Lower lobe of right lung (tissue), 2 donors: ENCODE measurements at regions not wholly inside any gene's neighbourhood (a gene's known extent, or its start where the extent isn't known, plus 50 kb on each side); places are given as distances from the start of the nearest gene placed in this dataset.

Experiments used
- ATAC-seq, 2 donors: fragments of 200-7000 bp; cut with Tn5 transposase; one replicate each; pipeline ENCODE4 v1.9.1; 2020 to 2022; ENCODE audit warnings: mild to moderate bottlenecking in 2 of 2, moderate library complexity in 2 of 2
- DNase-seq: peaks from one replicate; pipeline ENCODE4 v3.0.0-alpha.2; 2020
- H3K27ac ChIP-seq: fragments of 200-600 bp; one replicate; pipeline ENCODE4 v1.8.0; 2022
- H3K27me3 ChIP-seq: fragments of 200-600 bp; one replicate; pipeline ENCODE4 v1.8.0; 2022; ENCODE audit warnings: low read depth
- H3K36me3 ChIP-seq: fragments of 200-600 bp; one replicate; pipeline ENCODE4 v1.8.0; 2022; ENCODE audit warnings: mild to moderate bottlenecking
- H3K4me1 ChIP-seq: fragments of 200-600 bp; one replicate; pipeline ENCODE4 v1.8.0; 2022
- H3K4me3 ChIP-seq: fragments of 200-600 bp; one replicate; pipeline ENCODE4 v1.8.0; 2022; ENCODE audit warnings: mild to moderate bottlenecking
- H3K9me3 ChIP-seq: fragments of 200-600 bp; one replicate; pipeline ENCODE4 v1.8.0; 2022
- intact Hi-C: fragments of 100-400 bp; cut with DNase I; formaldehyde crosslinking; loops from one replicate; pipeline ENCODE4 v1.11.0; 2022
- TF ChIP-seq, protein P1 (sequence below): fragments of 200-600 bp; IDR thresholded peaks from one replicate; pipeline ENCODE4 v1.8.0; 2022; ENCODE audit warnings: antibody characterized with exemption, mild to moderate bottlenecking
- donor health status: DM: no; HTN: yes; CAD: no; lungs with severe emphysema.

DNA sequence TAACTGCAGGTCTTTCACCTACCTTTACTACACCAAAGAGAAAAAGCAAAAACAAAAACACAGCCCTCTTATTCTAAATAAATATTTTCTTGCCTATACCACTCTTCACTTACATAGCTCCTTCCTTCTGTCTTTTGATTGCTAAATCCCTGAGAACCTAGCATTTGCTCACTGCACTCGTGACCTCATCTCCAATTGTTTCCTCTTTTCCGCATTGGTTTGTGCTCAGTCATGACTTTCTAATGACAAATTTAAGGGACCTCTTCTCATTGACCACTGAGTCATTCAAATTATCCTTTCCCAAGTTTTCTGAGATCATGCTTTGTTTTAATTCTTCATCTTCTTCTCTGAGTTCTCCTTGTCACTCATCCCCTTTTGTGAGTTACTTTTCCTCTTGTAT, 1697.1 kb downstream of the STIM2 start:
- Histone ChIP-seq H3K4me1 (no peaks in the 10 kb centered on the region), H3K4me3 (no peak overlapping the region), H3K36me3 (no peaks in the 10 kb centered on the region), H3K27me3 (no peaks in the 10 kb centered on the region), H3K27ac (no peak overlapping the region), H3K9me3 (no peaks in the 10 kb centered on the region)
- TF ChIP-seq, protein P1, sequence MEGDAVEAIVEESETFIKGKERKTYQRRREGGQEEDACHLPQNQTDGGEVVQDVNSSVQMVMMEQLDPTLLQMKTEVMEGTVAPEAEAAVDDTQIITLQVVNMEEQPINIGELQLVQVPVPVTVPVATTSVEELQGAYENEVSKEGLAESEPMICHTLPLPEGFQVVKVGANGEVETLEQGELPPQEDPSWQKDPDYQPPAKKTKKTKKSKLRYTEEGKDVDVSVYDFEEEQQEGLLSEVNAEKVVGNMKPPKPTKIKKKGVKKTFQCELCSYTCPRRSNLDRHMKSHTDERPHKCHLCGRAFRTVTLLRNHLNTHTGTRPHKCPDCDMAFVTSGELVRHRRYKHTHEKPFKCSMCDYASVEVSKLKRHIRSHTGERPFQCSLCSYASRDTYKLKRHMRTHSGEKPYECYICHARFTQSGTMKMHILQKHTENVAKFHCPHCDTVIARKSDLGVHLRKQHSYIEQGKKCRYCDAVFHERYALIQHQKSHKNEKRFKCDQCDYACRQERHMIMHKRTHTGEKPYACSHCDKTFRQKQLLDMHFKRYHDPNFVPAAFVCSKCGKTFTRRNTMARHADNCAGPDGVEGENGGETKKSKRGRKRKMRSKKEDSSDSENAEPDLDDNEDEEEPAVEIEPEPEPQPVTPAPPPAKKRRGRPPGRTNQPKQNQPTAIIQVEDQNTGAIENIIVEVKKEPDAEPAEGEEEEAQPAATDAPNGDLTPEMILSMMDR, result no peak
- DNase-seq (no peak), ATAC-seq (no peak)
- intact Hi-C loops, result no loop called here

DNA sequence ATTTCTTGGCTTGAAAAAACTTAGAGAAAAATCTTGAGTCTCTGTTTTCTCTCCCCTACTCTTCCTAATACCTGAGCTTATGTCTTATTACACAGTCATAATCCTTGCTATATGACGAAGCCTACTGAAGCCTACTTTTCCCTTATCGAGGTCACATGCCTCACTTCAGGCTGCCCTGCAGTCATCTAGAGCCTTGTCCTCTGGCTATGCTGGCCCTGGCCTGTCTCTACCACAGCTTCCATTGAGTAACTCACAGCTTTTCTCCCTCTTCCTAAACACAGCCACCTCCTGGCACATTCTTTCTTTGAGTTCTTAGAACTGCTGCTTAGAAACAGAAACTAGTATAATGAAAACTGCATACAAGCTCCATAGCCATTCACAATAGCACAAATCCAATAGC, 1698.3 kb downstream of the STIM2 start:
- intact Hi-C loops, result no loop called here
- Histone ChIP-seq H3K4me1 (no peaks in the 10 kb centered on the region), H3K36me3 (no peaks in the 10 kb centered on the region), H3K4me3 (no peak overlapping the region), H3K9me3 (no peaks in the 10 kb centered on the region), H3K27ac (no peak overlapping the region), H3K27me3 (no peaks in the 10 kb centered on the region)
- ATAC-seq, result no peak
- TF ChIP-seq, protein P1, result no peak
- DNase-seq, result no peak

DNA sequence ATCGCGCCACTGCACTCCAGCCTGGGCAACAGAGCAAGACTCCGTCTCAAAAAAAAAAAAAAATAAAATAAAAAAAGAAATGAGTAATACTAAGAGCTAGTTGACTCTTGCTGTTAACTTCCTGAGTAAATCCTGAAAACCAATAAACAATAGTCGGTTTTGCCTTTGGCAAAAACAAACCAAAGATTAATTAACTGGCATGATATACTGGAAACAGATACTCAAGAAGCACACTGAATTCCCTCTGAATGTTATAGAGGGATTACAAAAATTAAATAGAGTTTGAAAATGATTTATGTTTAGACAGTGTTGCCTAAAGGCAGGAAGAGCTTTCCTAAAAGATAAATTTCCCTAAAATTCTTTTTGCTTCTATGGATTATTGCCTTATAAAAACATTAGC, 1702.3 kb downstream of the STIM2 start:
- TF ChIP-seq, protein P1, result no peak
- Histone ChIP-seq H3K4me1 (no peaks in the 10 kb centered on the region), H3K4me3 (no peak overlapping the region), H3K36me3 (no peaks in the 10 kb centered on the region), H3K27me3 (no peaks in the 10 kb centered on the region), H3K27ac (no peak overlapping the region), H3K9me3 (no peaks in the 10 kb centered on the region)
- ATAC-seq, result no peak
- no peak for DNase-seq
- intact Hi-C loops, result no loop called here

DNA sequence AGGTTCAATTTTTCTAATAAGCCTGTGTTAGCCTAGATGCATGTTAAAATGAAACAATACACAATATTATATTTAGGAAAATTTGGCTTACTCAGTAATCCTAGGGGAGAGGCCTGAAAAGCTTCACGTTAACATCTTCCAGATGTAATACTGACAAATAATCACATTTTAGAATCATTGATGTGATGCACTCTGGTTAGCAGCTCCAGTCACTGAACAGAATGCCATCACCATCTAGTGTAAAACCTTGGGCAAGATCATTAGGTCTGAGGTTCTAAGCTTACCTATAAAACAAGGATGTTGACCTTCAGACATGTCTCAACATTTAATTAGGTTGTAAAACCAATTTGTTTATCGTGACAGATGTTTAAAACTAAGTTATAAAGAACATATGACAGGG, 1704.8 kb downstream of the STIM2 start:
- Histone ChIP-seq H3K4me3 (no peak overlapping the region), H3K4me1 (no peaks in the 10 kb centered on the region), H3K36me3 (no peaks in the 10 kb centered on the region), H3K27me3 (no peaks in the 10 kb centered on the region), H3K9me3 (no peaks in the 10 kb centered on the region), H3K27ac (no peak overlapping the region)
- DNase-seq, result no peak
- TF ChIP-seq, protein P1, result no peak
- ATAC-seq, result no peak
- intact Hi-C loops, result no loop called here

DNA sequence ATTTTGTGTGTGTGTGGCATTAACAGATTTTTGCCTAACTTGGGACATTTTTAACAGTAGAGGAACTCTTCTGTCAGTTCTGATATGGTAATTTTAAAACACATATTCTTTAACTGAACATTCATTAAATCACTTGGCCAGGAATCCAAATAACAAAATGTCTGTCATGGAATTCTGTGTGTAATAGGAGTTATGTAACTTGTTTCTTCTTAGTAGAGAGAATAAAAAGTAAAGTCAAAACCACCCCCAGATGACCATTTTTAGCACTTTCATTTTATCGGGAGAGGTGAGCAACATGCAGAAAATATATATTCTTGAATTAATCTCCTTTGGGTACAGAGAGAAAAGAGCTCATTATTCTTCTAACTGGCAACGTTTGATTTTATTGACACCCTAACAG, 1740.3 kb downstream of the STIM2 start:
- Histone ChIP-seq H3K4me1 (no peaks in the 10 kb centered on the region), H3K9me3 (no peaks in the 10 kb centered on the region), H3K27ac (no peak overlapping the region), H3K4me3 (no peak overlapping the region), H3K27me3 (no peaks in the 10 kb centered on the region), H3K36me3 (no peaks in the 10 kb centered on the region)
- intact Hi-C loops, result no loop called here
- ATAC-seq (no peak), DNase-seq (no peak)
- TF ChIP-seq, protein P1, result no peak

DNA sequence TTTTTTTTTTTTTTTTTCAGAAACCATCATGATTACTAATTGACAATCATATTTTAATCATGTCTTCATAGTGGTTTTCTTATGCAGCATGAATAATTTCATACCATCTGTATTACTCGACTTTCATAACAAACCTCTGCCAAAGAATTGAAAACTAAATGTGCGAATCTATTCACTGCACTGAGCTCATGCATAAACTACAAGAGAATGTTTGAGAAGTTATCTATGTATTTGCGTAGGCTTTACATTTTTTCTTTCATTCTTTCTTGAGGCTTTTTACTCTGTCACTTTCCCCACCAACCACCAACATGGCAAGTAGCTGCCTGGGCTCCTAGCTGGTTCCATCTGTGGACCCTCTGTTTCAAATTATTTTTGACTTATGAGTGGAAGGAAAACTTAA, 1761.0 kb downstream of the STIM2 start:
- no peaks in the 10 kb centered on the region for H3K9me3 ChIP-seq
- ATAC-seq (no peak), DNase-seq (no peak)
- H3K36me3 ChIP-seq, result no peaks in the 10 kb centered on the region
- no peak overlapping the region for H3K4me3 ChIP-seq
- TF ChIP-seq, protein P1, result no peak
- no peak overlapping the region for H3K27ac ChIP-seq
- no peaks in the 10 kb centered on the region for H3K4me1 ChIP-seq
- intact Hi-C loops, result no loop called here
- H3K27me3 ChIP-seq, result no peaks in the 10 kb centered on the region
